Astrocyte (in vitro differentiated cells and primary cell): ENCODE measurements at regions not wholly inside any gene's neighbourhood (a gene's known extent, or its start where the extent isn't known, plus 50 kb on each side); places are given as distances from the start of the nearest gene placed in this dataset.

ENCODE experiments used
- CTCF ChIP-seq: IDR thresholded peaks from 2 replicates; pipeline ENCODE4 v1.5.1; 2011; ENCODE audit warnings: low read depth, mild to moderate bottlenecking, inconsistent platforms, low read length, moderate library complexity; ENCODE audit not compliant: insufficient read depth
- EZH2 ChIP-seq: IDR thresholded peaks from 2 replicates; pipeline ENCODE4 v1.6.1; 2012; ENCODE audit warnings: mild to moderate bottlenecking, low read length, inconsistent platforms; ENCODE audit not compliant: insufficient read depth

- TF ChIP-seq CTCF: no peak
- TF ChIP-seq EZH2: no peak
These were observed 283.1 kb downstream of the NFKBIZ start for GRCh38 chr3:102132370-102132769.
